HCT116 (cell line): ENCODE measurements at regions not wholly inside any gene's neighbourhood (a gene's known extent, or its start where the extent isn't known, plus 50 kb on each side); places are given as distances from the start of the nearest gene placed in this dataset.

Experiments used
- ATAC-seq: fragments of 200-7000 bp; cut with Tn5 transposase; 2 replicates; pipeline ENCODE4 v1.9.1; 2020; ENCODE audit warnings: mild to moderate bottlenecking, moderate library complexity
- BruUV-seq: library from RNA; stranded (reverse); fragments of 400-500 nt; replicated peaks from 2 replicates; lab custom pipeline; 2021; lab: Mats Ljungman, UMichigan
- CTCF ChIA-PET: fragments of 300-600 bp; sonication (Branson Sonifier 250); formaldehyde crosslinking; loops from one replicate; lab custom pipeline; 2021; ENCODE audit warnings: antibody characterized with exemption; lab: Charles Lee
- POLR2A ChIA-PET: fragments of 300-600, 350-600 bp; sonication (Branson Sonifier 250); formaldehyde crosslinking; loops from one replicate; lab custom pipeline; 2021; ENCODE audit warnings: antibody characterized with exemption; lab: Charles Lee
- RAD21 ChIA-PET, 2 experiments: fragments of 300-600 bp; sonication (Branson Sonifier 250); formaldehyde crosslinking; loops; one replicate each; lab custom pipeline; 2023; ENCODE audit warnings: low total read pairs in 2 of 2; ENCODE audit not compliant: uncharacterized antibody in 2 of 2, unreplicated experiment in 2 of 2, low non-redundant PET in 1 of 2; lab: Charles Lee
- DNase-seq: peaks from one replicate; pipeline ENCODE4 v3.0.0-alpha.2; 2010; ENCODE audit warnings: low read depth, low spot score
- H2AFZ ChIP-seq: fragments of 200-600 bp; shearing (Covaris generic), sonication (generic); 2 replicates; pipeline ENCODE4 v1.6.1; 2017; ENCODE audit warnings: low read depth, mixed run types, mixed read lengths, antibody characterized with exemption, low read length; ENCODE audit not compliant: poor library complexity, severe bottlenecking
- H3K27ac ChIP-seq: 2 replicates; pipeline ENCODE4 v1.5.1; 2012; ENCODE audit warnings: low read depth, low read length
- H3K27me3 ChIP-seq: fragments of 200-600 bp; sonication (generic); 2 replicates; pipeline ENCODE4 v1.6.1; 2016; ENCODE audit warnings: mixed run types, low read length, mixed read lengths; ENCODE audit not compliant: insufficient read depth
- H3K36me3 ChIP-seq, 2 experiments: fragments of 200-500 bp in 1 of 2; fragments of 200-600 bp in 1 of 2; sonication (Bioruptor generic) in 1 of 2; sonication (generic) in 1 of 2; 2 replicates each; pipeline versions ENCODE4 v1.5.1 to v1.6.1; 2014 to 2016; ENCODE audit warnings: low read length in 2 of 2, inconsistent platforms in 1 of 2, mixed read lengths in 1 of 2, mixed run types in 1 of 2; ENCODE audit not compliant: insufficient read depth in 2 of 2, control insufficient read depth in 1 of 2
- H3K4me1 ChIP-seq, 2 experiments: fragments of 200-600 bp in 1 of 2; sonication (generic) in 1 of 2; 2 replicates each; pipeline versions ENCODE4 v1.5.1 to v1.6.1; 2012 to 2017; ENCODE audit warnings: low read length in 2 of 2, inconsistent platforms in 1 of 2, mild to moderate bottlenecking in 1 of 2, mixed read lengths in 1 of 2, mixed run types in 1 of 2, moderate library complexity in 1 of 2; ENCODE audit not compliant: insufficient read depth in 2 of 2, control insufficient read depth in 1 of 2
- H3K4me2 ChIP-seq: fragments of 200-600 bp; sonication (generic); 2 replicates; pipeline ENCODE4 v1.6.1; 2017; ENCODE audit warnings: mixed run types, low read length, mixed read lengths
- H3K4me3 ChIP-seq, 2 experiments: fragments of 200-600 bp in 1 of 2; sonication (generic) in 1 of 2; replicated peaks in 1 of 2; 2 replicates each; pipeline ENCODE4 v1.5.1; 2011 to 2016; ENCODE audit warnings: low read length in 2 of 2, control low read depth in 1 of 2, low read depth in 1 of 2, mild to moderate bottlenecking in 1 of 2, mixed read lengths in 1 of 2, mixed run types in 1 of 2
- H3K79me2 ChIP-seq: fragments of 200-600 bp; sonication (generic); 2 replicates; pipeline ENCODE4 v1.6.1; 2017; ENCODE audit warnings: mild to moderate bottlenecking, mixed run types, low read length, moderate library complexity, mixed read lengths; ENCODE audit not compliant: insufficient read depth
- H3K9ac ChIP-seq: fragments of 200-600 bp; sonication (generic); 2 replicates; pipeline ENCODE4 v1.6.1; 2016; ENCODE audit warnings: low read length, mixed read lengths
- H3K9me2 ChIP-seq: fragments of 200-600 bp; sonication (generic), shearing (Covaris generic); 2 replicates; pipeline ENCODE4 v1.6.1; 2017; ENCODE audit warnings: mixed run types, mild to moderate bottlenecking, moderate library complexity; ENCODE audit not compliant: insufficient read depth
- H3K9me3 ChIP-seq, 2 experiments: fragments of 200-500 bp in 1 of 2; fragments of 200-600 bp in 1 of 2; sonication (Bioruptor generic) in 1 of 2; sonication (generic) in 1 of 2; 2 replicates each; pipeline ENCODE4 v1.6.1; 2014 to 2017; ENCODE audit warnings: low read length in 2 of 2, mixed read lengths in 2 of 2, inconsistent platforms in 1 of 2, low read depth in 1 of 2, mild to moderate bottlenecking in 1 of 2, mixed run types in 1 of 2, moderate library complexity in 1 of 2; ENCODE audit not compliant: control insufficient read depth in 1 of 2, insufficient read depth in 1 of 2
- H4K20me1 ChIP-seq: fragments of 200-600 bp; sonication (generic), shearing (Covaris generic); 2 replicates; pipeline ENCODE4 v1.6.1; 2017; ENCODE audit warnings: mixed run types, mild to moderate bottlenecking, moderate library complexity; ENCODE audit not compliant: insufficient read depth
- CEBPB ChIP-seq: IDR thresholded peaks from 2 replicates; pipeline ENCODE4 v1.6.1; 2012; ENCODE audit warnings: low read depth
- EZH2 ChIP-seq: fragments of 200-600 bp; sonication (generic); IDR thresholded peaks from 2 replicates; pipeline ENCODE4 v1.6.1; 2017; ENCODE audit warnings: antibody characterized with exemption, mixed run types
- EZH2phosphoT487 ChIP-seq: fragments of 200-600 bp; IDR thresholded peaks from 2 replicates; pipeline ENCODE4 v1.6.1; 2018; ENCODE audit warnings: antibody characterized with exemption, borderline replicate concordance
- RAD21 ChIP-seq: IDR thresholded peaks from 2 replicates; pipeline ENCODE4 v1.6.1; 2012; ENCODE audit warnings: low read depth, mild to moderate bottlenecking
- SP1 ChIP-seq: IDR thresholded peaks from 2 replicates; pipeline ENCODE4 v1.6.1; 2012; ENCODE audit warnings: low read depth
- SRF ChIP-seq: IDR thresholded peaks from 2 replicates; pipeline ENCODE4 v1.6.1; 2012; ENCODE audit warnings: low read depth
- YY1 ChIP-seq: IDR thresholded peaks from 2 replicates; pipeline ENCODE4 v1.6.1; 2011; ENCODE audit warnings: low read length, low read depth, moderate library complexity, mild to moderate bottlenecking; ENCODE audit not compliant: insufficient replicate concordance; ENCODE audit errors: extremely low read depth
- ZFX ChIP-seq: fragments of 450-650 bp; IDR thresholded peaks from 2 replicates; pipeline ENCODE4 v1.6.1; 2017
- intact Hi-C: fragments of 100-400 bp; cut with micrococcal nuclease; formaldehyde crosslinking; loops from 2 replicates; pipeline ENCODE4 v1.10.0; 2022

GRCh38 chr6:145161501-145161900, 573.8 kb downstream of the EPM2A start:
- TF ChIP-seq CEBPB (no peak), EZH2phosphoT487 (no peak), YY1 (no peak), EZH2 (no peak), ZFX (no peak), SP1 (no peak), SRF (no peak), RAD21 (no peak)
- no TSS peak for BruUV-seq
- Histone ChIP-seq H3K4me1 (peaks cover 0 to 1% of the 10 kb centered on the region in 2 experiments; a peak in 1 of 4 replicates), H3K4me2 (no peak overlapping the region), H3K79me2 (no peaks in the 10 kb centered on the region), H3K36me3 (no peaks in the 10 kb centered on the region), H2AFZ (no peak overlapping the region), H3K27me3 (no peaks in the 10 kb centered on the region), H4K20me1 (no peaks in the 10 kb centered on the region), H3K9ac (no peak overlapping the region), H3K4me3 (no peak overlapping the region), H3K9me2 (no peaks in the 10 kb centered on the region), H3K9me3 (peaks cover 6 to 10% of the 10 kb centered on the region in 2 experiments; a peak in 3 of 4 replicates), H3K27ac (no peak overlapping the region)
- intact Hi-C loops: no loop called here
- no peak for DNase-seq
- ChIA-PET RAD21 (no interaction called here), CTCF (no interaction called here), POLR2A (no interaction called here)
- ATAC-seq: no peak

DNA sequence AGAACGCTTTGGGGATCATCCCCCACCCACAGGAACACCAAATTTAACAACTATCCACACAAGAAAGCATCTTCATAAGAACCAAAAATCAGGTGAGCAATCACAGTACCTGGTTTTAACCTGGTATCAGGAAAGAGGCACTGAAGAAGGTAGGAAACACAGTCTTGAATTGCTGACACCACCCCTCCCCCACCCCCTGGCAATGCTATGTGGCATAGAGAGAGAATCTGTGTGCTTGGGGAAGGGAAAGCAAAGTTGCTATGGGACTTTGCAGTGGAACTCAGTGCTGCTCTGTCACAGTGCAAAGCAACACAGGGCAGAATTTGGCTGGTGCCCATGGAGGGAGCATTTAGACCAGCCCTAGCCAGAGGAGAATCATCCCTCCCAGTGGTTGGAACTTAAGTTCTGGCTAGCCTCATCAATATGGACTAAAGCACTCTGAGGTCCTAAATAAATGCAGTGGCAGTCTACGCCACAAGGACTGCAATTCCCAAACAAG, 565.5 kb downstream of the EPM2A start:
- Histone ChIP-seq H3K27me3 (no peaks in the 10 kb centered on the region), H3K9ac (no peak overlapping the region), H3K9me2 (no peaks in the 10 kb centered on the region), H3K4me2 (no peak overlapping the region), H3K36me3 (no peaks in the 10 kb centered on the region), H3K79me2 (no peaks in the 10 kb centered on the region), H3K4me1 (no peaks in the 10 kb centered on the region), H4K20me1 (no peaks in the 10 kb centered on the region), H3K9me3 (no peaks in the 10 kb centered on the region), H3K4me3 (no peak overlapping the region), H3K27ac (no peak overlapping the region), H2AFZ (no peak overlapping the region)
- ChIA-PET RAD21 (no interaction called here), POLR2A (no interaction called here), CTCF (no interaction called here)
- intact Hi-C loops: no loop called here
- ATAC-seq (no peak), DNase-seq (no peak)
- TF ChIP-seq EZH2: no peak
- BruUV-seq: no TSS peak
